HepG2 (cell line): ENCODE measurements at regions not wholly inside any gene's neighbourhood (a gene's known extent, or its start where the extent isn't known, plus 50 kb on each side); places are given as distances from the start of the nearest gene placed in this dataset.

Source experiments
- ATAC-seq: fragments of 200-7000 bp; cut with Tn5 transposase; 3 replicates; pipeline ENCODE4 v1.9.1; 2020; ENCODE audit warnings: mild to moderate bottlenecking, moderate library complexity
- BruUV-seq: library from RNA; stranded (reverse); fragments of 400-500 nt; replicated peaks from 2 replicates; lab custom pipeline; 2021; lab: Mats Ljungman, UMichigan
- CTCF ChIA-PET: fragments of 300-600 bp; formaldehyde crosslinking; extraction: SDS; loops from one replicate; lab custom pipeline; 2021; ENCODE audit warnings: low total read pairs, inconsistent platforms, low intra/inter-chr PET ratio; lab: Yijun Ruan, JAX
- POLR2A ChIA-PET: fragments of 350-600 bp; sonication (Branson Sonifier 250); formaldehyde crosslinking; loops from one replicate; lab custom pipeline; 2020; ENCODE audit warnings: antibody characterized with exemption, inconsistent platforms; lab: Yijun Ruan, JAX
- DNase-seq: peaks from one replicate; pipeline ENCODE4 v3.0.0-alpha.2; 2015; ENCODE audit warnings: low spot score
- FAIRE-seq: peaks from 3 replicates; lab custom pipeline; 2011; peaks lifted over from hg19 to GRCh38; lab: Jason Lieb, UNC
- H2AFZ ChIP-seq: one replicate; pipeline ENCODE4 v1.6.1; 2011; ENCODE audit warnings: low read length, inconsistent platforms
- H3K27ac ChIP-seq: fragments of 300-600 bp; 3 replicates; pipeline ENCODE4 v1.8.0; 2011; ENCODE audit warnings: mixed run types, mild to moderate bottlenecking, mixed read lengths, low read length, inconsistent platforms; ENCODE audit not compliant: insufficient read depth; ENCODE audit errors: extremely low read length
- H3K27me3 ChIP-seq, 2 experiments: fragments of 200-600 bp in 1 of 2; 2 replicates in 1 of 2; 3 replicates in 1 of 2; pipeline versions ENCODE4 v1.6.0 to v1.8.0; 2011; ENCODE audit warnings: low read length in 2 of 2, mild to moderate bottlenecking in 2 of 2, moderate library complexity in 2 of 2, inconsistent platforms in 1 of 2; ENCODE audit not compliant: insufficient read depth in 2 of 2, control insufficient read depth in 1 of 2
- H3K36me3 ChIP-seq, 2 experiments: fragments of 200-600 bp in 1 of 2; replicated peaks in 1 of 2; 2 replicates in 1 of 2; 3 replicates in 1 of 2; pipeline versions ENCODE4 v1.5.1 to v1.8.0; 2011; ENCODE audit warnings: low read length in 2 of 2, inconsistent platforms in 1 of 2; ENCODE audit not compliant: insufficient read depth in 2 of 2, control insufficient read depth in 1 of 2
- H3K4me1 ChIP-seq: 2 replicates; pipeline ENCODE4 v1.5.1; 2012; ENCODE audit warnings: low read length, inconsistent platforms; ENCODE audit not compliant: insufficient read depth
- H3K4me2 ChIP-seq: 2 replicates; pipeline ENCODE4 v1.6.0; 2011; ENCODE audit warnings: low read depth, low read length, inconsistent platforms
- H3K4me3 ChIP-seq, 3 experiments: fragments of 200-600 bp in 1 of 3; sonication (generic), shearing (Covaris generic) in 1 of 3; replicated peaks in 1 of 3; 2 replicates each; pipeline ENCODE4 v1.5.1; 2011 to 2016; ENCODE audit warnings: low read length in 3 of 3, inconsistent platforms in 2 of 3, low read depth in 2 of 3, mild to moderate bottlenecking in 2 of 3, control low read depth in 1 of 3, mixed read lengths in 1 of 3; ENCODE audit not compliant: insufficient read depth in 1 of 3
- H3K79me2 ChIP-seq: one replicate; pipeline ENCODE4 v1.6.1; 2011; ENCODE audit warnings: low read length, inconsistent platforms; ENCODE audit not compliant: insufficient read depth
- H3K9ac ChIP-seq: 2 replicates; pipeline ENCODE4 v1.6.0; 2011; ENCODE audit warnings: mild to moderate bottlenecking, low read depth, low read length, inconsistent platforms; ENCODE audit not compliant: insufficient read depth
- H3K9me3 ChIP-seq: 2 replicates; pipeline ENCODE4 v1.5.1; 2012; ENCODE audit warnings: mild to moderate bottlenecking, low read length
- H4K20me1 ChIP-seq: 2 replicates; pipeline ENCODE4 v1.6.0; 2011; ENCODE audit warnings: inconsistent platforms, mild to moderate bottlenecking, low read length, moderate library complexity; ENCODE audit not compliant: insufficient read depth
- CREBL2 ChIP-seq: sonication (generic); formaldehyde crosslinking; IDR thresholded peaks from 2 replicates; pipeline ENCODE4 v1.8.1; 2023; ENCODE audit warnings: missing genetic modification reagents, mild to moderate bottlenecking, borderline replicate concordance
- E2F2 ChIP-seq: sonication (generic); formaldehyde crosslinking; IDR thresholded peaks from 2 replicates; pipeline ENCODE4 v1.4.0; 2020; ENCODE audit warnings: missing genetic modification reagents, borderline replicate concordance
- HOXA9 ChIP-seq: sonication (generic); formaldehyde crosslinking; IDR thresholded peaks from 2 replicates; pipeline ENCODE4 v1.8.1; 2022; ENCODE audit warnings: missing genetic modification reagents, mild to moderate bottlenecking, moderate library complexity, borderline replicate concordance
- KIAA2018 ChIP-seq: sonication (generic); formaldehyde crosslinking; IDR thresholded peaks from 2 replicates; pipeline ENCODE4 v1.5.0; 2020; ENCODE audit warnings: mild to moderate bottlenecking, missing genetic modification reagents, borderline replicate concordance
- KLF6 ChIP-seq: IDR thresholded peaks from 2 replicates; pipeline ENCODE4 v1.8.0; 2016; ENCODE audit warnings: missing biosample characterization, missing genetic modification reagents
- MBD4 ChIP-seq: IDR thresholded peaks from 2 replicates; pipeline ENCODE4 v1.6.1; 2012; ENCODE audit warnings: low read length, inconsistent platforms, borderline replicate concordance
- NKX3-1 ChIP-seq: sonication (generic); formaldehyde crosslinking; IDR thresholded peaks from 2 replicates; pipeline ENCODE4 v1.5.0; 2020; ENCODE audit warnings: missing genetic modification reagents
- ZBTB7A ChIP-seq: sonication (generic); formaldehyde crosslinking; IDR thresholded peaks from 2 replicates; pipeline ENCODE4 v1.8.0; 2022; ENCODE audit warnings: mild to moderate bottlenecking, missing genetic modification reagents
- ZNF205 ChIP-seq: IDR thresholded peaks from 2 replicates; pipeline ENCODE4 v1.6.1; 2018; ENCODE audit warnings: missing biosample characterization, missing genetic modification reagents
- ZNF282 ChIP-seq: fragments of 450-650 bp; IDR thresholded peaks from 2 replicates; pipeline ENCODE4 v1.6.1; 2018; ENCODE audit not compliant: partially characterized antibody
- ZNF430 ChIP-seq: sonication (generic); formaldehyde crosslinking; IDR thresholded peaks from 2 replicates; pipeline ENCODE4 v1.9.0; 2021; ENCODE audit warnings: mild to moderate bottlenecking, missing genetic modification reagents
- ZNF597 ChIP-seq: sonication (generic); formaldehyde crosslinking; IDR thresholded peaks from 2 replicates; pipeline ENCODE4 v1.5.0; 2020; ENCODE audit warnings: missing genetic modification reagents
- ZNF704 ChIP-seq: sonication (generic); formaldehyde crosslinking; IDR thresholded peaks from 2 replicates; pipeline ENCODE4 v1.8.1; 2023; ENCODE audit warnings: mild to moderate bottlenecking, inconsistent platforms, moderate library complexity, missing genetic modification reagents, borderline replicate concordance
- ZNF709 ChIP-seq: sonication (generic); formaldehyde crosslinking; IDR thresholded peaks from 2 replicates; pipeline ENCODE4 v1.5.0; 2020; ENCODE audit warnings: mild to moderate bottlenecking, missing genetic modification reagents
- ZNF761 ChIP-seq: sonication (generic); formaldehyde crosslinking; conservative IDR thresholded peaks from 2 replicates; pipeline ENCODE4 v1.4.0; 2020; ENCODE audit warnings: mild to moderate bottlenecking, missing genetic modification reagents
- in situ Hi-C: cut with HindIII; loops from 2 replicates; pipeline ENCODE4 v1.10.0; 2017; ENCODE audit warnings: low pct_unique_long_range_greater_than_20kb; ENCODE audit not compliant: extremely low pct_ligation_motif_present
- intact Hi-C: fragments of 100-400 bp; cut with micrococcal nuclease; formaldehyde crosslinking; loops from one replicate; pipeline ENCODE4 v1.10.0; 2022; ENCODE audit not compliant: unreplicated experiment

- ChIA-PET CTCF (no interaction called here), POLR2A (no interaction called here)
- Histone ChIP-seq H3K79me2 (no peaks in the 10 kb centered on the region), H3K27me3 (no peaks in the 10 kb centered on the region), H3K36me3 (no peaks in the 10 kb centered on the region), H3K9me3 (no peaks in the 10 kb centered on the region), H4K20me1 (no peaks in the 10 kb centered on the region), H3K9ac (no peak overlapping the region), H2AFZ (no peak overlapping the region), H3K4me2 (no peak overlapping the region), H3K4me1 (no peaks in the 10 kb centered on the region), H3K4me3 (no peak overlapping the region), H3K27ac (no peak overlapping the region)
- BruUV-seq = no TSS peak
- no peak for DNase-seq
- ATAC-seq = no peak
- intact Hi-C loops = no loop called here
- in situ Hi-C loops = no loop called here
- FAIRE-seq = no peak
- TF ChIP-seq KIAA2018 (CRISPR knock-in tag) (no peak), ZNF430 (CRISPR knock-in tag) (no peak), ZNF597 (no peak), KLF6 (CRISPR knock-in tag) (no peak), ZNF761 (CRISPR knock-in tag) (no peak), ZNF704 (CRISPR knock-in tag) (no peak), ZNF282 (no peak), ZNF709 (no peak), ZBTB7A (CRISPR knock-in tag) (no peak), MBD4 (no peak), E2F2 (no peak), CREBL2 (CRISPR knock-in tag) (no peak), HOXA9 (CRISPR knock-in tag) (no peak), NKX3-1 (CRISPR knock-in tag) (no peak), ZNF205 (no peak)
These were observed 421.2 kb upstream of the CTSO start for GRCh38 chr4:156374894-156375293.
